Breast epithelium (tissue), 3 donors: ENCODE measurements at regions not wholly inside any gene's neighbourhood (a gene's known extent, or its start where the extent isn't known, plus 50 kb on each side); places are given as distances from the start of the nearest gene placed in this dataset.

Source experiments
- POLR2A ChIP-seq: fragments of 450-650 bp; IDR thresholded peaks from one replicate; pipeline ENCODE4 v1.6.1; 2016; ENCODE audit warnings: antibody characterized with exemption, mild to moderate bottlenecking, moderate library complexity
- POLR2AphosphoS5 ChIP-seq, 3 donors: sonication (generic); formaldehyde crosslinking; IDR thresholded peaks; one replicate each; pipeline ENCODE4 v1.6.1; 2017; ENCODE audit warnings: antibody characterized with exemption in 3 of 3
- TF ChIP-seq, protein P1 (sequence below), 3 donors: fragments of 450-650 bp; IDR thresholded peaks; one replicate each; pipeline ENCODE4 v1.5.1; 2016 to 2017; ENCODE audit warnings: antibody characterized with exemption in 3 of 3, mild to moderate bottlenecking in 3 of 3, moderate library complexity in 3 of 3

DNA sequence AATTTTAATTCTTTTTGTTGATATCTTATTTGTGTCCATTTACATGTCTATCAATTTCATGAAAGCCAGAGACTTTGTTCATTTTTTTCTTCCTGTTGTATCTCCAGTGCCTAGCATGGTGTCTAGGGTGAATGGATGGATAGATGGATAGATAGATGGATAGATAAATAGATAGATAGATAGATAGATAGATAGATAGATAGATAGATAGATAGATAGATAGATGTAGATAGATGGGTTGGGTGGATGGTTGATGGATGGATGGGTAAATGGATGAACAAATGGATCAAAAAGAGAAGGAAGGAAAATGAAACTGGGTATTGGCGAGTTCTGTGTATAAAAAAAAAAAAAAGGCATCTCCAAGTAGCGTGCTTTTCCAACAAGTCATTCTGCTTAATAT, 120.5 kb downstream of the FAM124B start:
- TF ChIP-seq, protein P1, sequence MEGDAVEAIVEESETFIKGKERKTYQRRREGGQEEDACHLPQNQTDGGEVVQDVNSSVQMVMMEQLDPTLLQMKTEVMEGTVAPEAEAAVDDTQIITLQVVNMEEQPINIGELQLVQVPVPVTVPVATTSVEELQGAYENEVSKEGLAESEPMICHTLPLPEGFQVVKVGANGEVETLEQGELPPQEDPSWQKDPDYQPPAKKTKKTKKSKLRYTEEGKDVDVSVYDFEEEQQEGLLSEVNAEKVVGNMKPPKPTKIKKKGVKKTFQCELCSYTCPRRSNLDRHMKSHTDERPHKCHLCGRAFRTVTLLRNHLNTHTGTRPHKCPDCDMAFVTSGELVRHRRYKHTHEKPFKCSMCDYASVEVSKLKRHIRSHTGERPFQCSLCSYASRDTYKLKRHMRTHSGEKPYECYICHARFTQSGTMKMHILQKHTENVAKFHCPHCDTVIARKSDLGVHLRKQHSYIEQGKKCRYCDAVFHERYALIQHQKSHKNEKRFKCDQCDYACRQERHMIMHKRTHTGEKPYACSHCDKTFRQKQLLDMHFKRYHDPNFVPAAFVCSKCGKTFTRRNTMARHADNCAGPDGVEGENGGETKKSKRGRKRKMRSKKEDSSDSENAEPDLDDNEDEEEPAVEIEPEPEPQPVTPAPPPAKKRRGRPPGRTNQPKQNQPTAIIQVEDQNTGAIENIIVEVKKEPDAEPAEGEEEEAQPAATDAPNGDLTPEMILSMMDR (IDR thresholded peaks at IDR 0.05): no peak
- TF ChIP-seq POLR2AphosphoS5 (IDR thresholded peaks at IDR 0.05) (no peak), POLR2A (no peak)
